Neuronal stem cell (in vitro differentiated cells): ENCODE measurements at regions not wholly inside any gene's neighbourhood (a gene's known extent, or its start where the extent isn't known, plus 50 kb on each side); places are given as distances from the start of the nearest gene placed in this dataset.
A peak's percentile ranks its signal among the peaks of the same experiment; 100 is the strongest.

Experiments used
- DNase-seq: peaks from one replicate; pipeline ENCODE4 v3.0.0-alpha.2; 2013; ENCODE audit warnings: low spot score
- H2AFZ ChIP-seq: one replicate; pipeline ENCODE4 v1.6.1; 2013; ENCODE audit warnings: mild to moderate bottlenecking, low read length, inconsistent platforms
- H2AK5ac ChIP-seq: 2 replicates; pipeline ENCODE4 v1.6.1; 2013; ENCODE audit warnings: low read depth, mild to moderate bottlenecking, inconsistent platforms, low read length, moderate library complexity, mixed read lengths
- H2BK120ac ChIP-seq: 2 replicates; pipeline ENCODE4 v1.6.1; 2013; ENCODE audit warnings: low read depth, mild to moderate bottlenecking, inconsistent platforms, low read length, moderate library complexity, mixed read lengths
- H2BK12ac ChIP-seq: one replicate; pipeline ENCODE4 v1.6.1; 2013; ENCODE audit warnings: low read length, inconsistent platforms
- H2BK15ac ChIP-seq: 2 replicates; pipeline ENCODE4 v1.6.1; 2013; ENCODE audit warnings: mild to moderate bottlenecking, low read length, inconsistent platforms, mixed read lengths
- H2BK5ac ChIP-seq: one replicate; pipeline ENCODE4 v1.6.1; 2013; ENCODE audit warnings: inconsistent platforms, mild to moderate bottlenecking, low read length, moderate library complexity
- H3K14ac ChIP-seq: one replicate; pipeline ENCODE4 v1.6.1; 2013; ENCODE audit warnings: low read length, inconsistent platforms
- H3K18ac ChIP-seq: 2 replicates; pipeline ENCODE4 v1.6.1; 2013; ENCODE audit warnings: low read length, inconsistent platforms
- H3K23ac ChIP-seq: 2 replicates; pipeline ENCODE4 v1.6.1; 2013; ENCODE audit warnings: low read depth, mild to moderate bottlenecking, mixed read lengths, low read length, inconsistent platforms; ENCODE audit not compliant: poor library complexity
- H3K27ac ChIP-seq: replicated peaks from 3 replicates; pipeline ENCODE4 v1.5.1; 2013; ENCODE audit warnings: low read length, inconsistent platforms
- H3K27me3 ChIP-seq, 3 experiments: 2 replicates each; pipeline ENCODE4 v1.6.1; 2013; ENCODE audit warnings: low read length in 3 of 3, mild to moderate bottlenecking in 2 of 3, inconsistent platforms in 1 of 3, low read depth in 1 of 3, mixed read lengths in 1 of 3, moderate library complexity in 1 of 3; ENCODE audit not compliant: control insufficient read depth in 3 of 3, insufficient read depth in 3 of 3
- H3K36me3 ChIP-seq, 2 donors: replicated peaks in 1 of 2; 2 replicates each; pipeline ENCODE4 v1.6.1; 2013; ENCODE audit warnings: low read length in 2 of 2; ENCODE audit not compliant: control insufficient read depth in 2 of 2, insufficient read depth in 2 of 2
- H3K4ac ChIP-seq: 2 replicates; pipeline ENCODE4 v1.6.1; 2013; ENCODE audit warnings: inconsistent platforms, mild to moderate bottlenecking, low read length, moderate library complexity
- H3K4me1 ChIP-seq, 2 donors: 1 replicate in 1 of 2; 2 replicates in 1 of 2; pipeline ENCODE4 v1.6.1; 2013; ENCODE audit warnings: low read length in 2 of 2, low read depth in 1 of 2; ENCODE audit not compliant: control insufficient read depth in 2 of 2, insufficient read depth in 1 of 2
- H3K4me2 ChIP-seq: one replicate; pipeline ENCODE4 v1.6.1; 2013; ENCODE audit warnings: mild to moderate bottlenecking, low read length, inconsistent platforms; ENCODE audit not compliant: insufficient read depth, poor library complexity, severe bottlenecking
- H3K4me3 ChIP-seq, 2 donors: 2 replicates each; pipeline ENCODE4 v1.5.1; 2013; ENCODE audit warnings: low read length in 2 of 2, mild to moderate bottlenecking in 2 of 2, inconsistent platforms in 1 of 2, moderate library complexity in 1 of 2
- H3K79me1 ChIP-seq: one replicate; pipeline ENCODE4 v1.6.1; 2013; ENCODE audit warnings: low read depth, mild to moderate bottlenecking, inconsistent platforms, low read length, moderate library complexity
- H3K9ac ChIP-seq: one replicate; pipeline ENCODE4 v1.6.1; 2013; ENCODE audit warnings: mild to moderate bottlenecking, low read depth, low read length, inconsistent platforms; ENCODE audit not compliant: poor library complexity
- H3K9me3 ChIP-seq, 2 donors: replicated peaks in 1 of 2; 2 replicates each; pipeline versions ENCODE3 to v1.6.1; 2013; ENCODE audit warnings: low read length in 2 of 2, mild to moderate bottlenecking in 2 of 2, inconsistent platforms in 1 of 2, low read depth in 1 of 2, mixed read lengths in 1 of 2, moderate library complexity in 1 of 2; ENCODE audit not compliant: control insufficient read depth in 2 of 2, insufficient read depth in 1 of 2
- H4K8ac ChIP-seq: one replicate; pipeline ENCODE4 v1.6.1; 2013; ENCODE audit warnings: low read depth, mild to moderate bottlenecking, inconsistent platforms, low read length, moderate library complexity
- H4K91ac ChIP-seq: one replicate; pipeline ENCODE4 v1.6.1; 2013; ENCODE audit warnings: low read length, low read depth, mild to moderate bottlenecking, inconsistent platforms; ENCODE audit not compliant: poor library complexity
- WGBS, 2 donors: extraction: QIAGEN DNeasy Blood & Tissue Kit; methylation state at CpG; one replicate each; pipeline ENCODE4 v1.1.7; 2013; ENCODE audit warnings: missing lambda C conversion rate in 2 of 2, mixed read lengths in 1 of 2; ENCODE audit not compliant: insufficient read length in 2 of 2, insufficient replicate concordance in 1 of 2; ENCODE audit errors: extremely low coverage in 2 of 2; 5-methylcytosine and 5-hydroxymethylcytosine counted together

DNA sequence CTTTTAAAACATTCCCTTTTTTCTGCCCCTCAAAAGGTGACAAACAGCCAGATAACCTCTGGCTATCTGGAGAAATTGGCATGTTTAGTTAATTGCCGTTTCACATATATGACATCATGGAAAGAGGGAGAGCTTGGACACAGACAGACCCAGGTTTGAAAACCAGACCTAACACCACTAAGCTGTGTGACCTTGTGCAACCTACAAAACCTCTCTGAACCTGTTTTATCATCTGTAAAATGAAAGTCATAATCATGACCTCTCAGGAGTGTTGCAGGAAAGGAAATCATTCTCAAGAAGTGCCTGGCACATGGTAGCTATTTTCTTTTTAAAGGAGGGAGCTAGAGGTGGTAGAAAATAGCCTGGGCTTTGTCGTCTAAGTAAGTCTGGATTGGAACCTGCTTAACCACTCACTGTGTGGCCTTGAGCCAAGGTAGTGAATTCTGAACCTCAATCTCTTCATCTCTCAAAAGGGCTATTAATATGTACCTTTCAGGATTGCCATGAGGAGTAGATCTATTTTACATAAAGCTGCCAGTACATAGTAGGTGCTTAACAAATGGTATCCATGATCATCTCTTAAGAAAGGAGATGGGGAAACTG, 363.5 kb downstream of the BCOR start:
- no peaks in the 10 kb centered on the region for H3K9me3 ChIP-seq
- H3K27me3 ChIP-seq, result peaks cover 0 to 6% (median 0%) of the 10 kb centered on the region in 3 experiments
- H2AK5ac ChIP-seq, result no peak overlapping the region
- no peak overlapping the region for H3K18ac ChIP-seq
- no peaks in the 10 kb centered on the region for H3K36me3 ChIP-seq
- no peak overlapping the region for H3K9ac ChIP-seq
- H3K4me2 ChIP-seq, result no peak overlapping the region
- no peak overlapping the region for H2BK120ac ChIP-seq
- no peak overlapping the region for H3K23ac ChIP-seq
- H3K4me3 ChIP-seq, result no peak overlapping the region
- no peak overlapping the region for H4K8ac ChIP-seq
- WGBS, 2 donors, result no CpG with 5 or more reads among the region's 2 CpGs
- H3K27ac ChIP-seq, result no peak overlapping the region
- no peak overlapping the region for H2BK12ac ChIP-seq
- no peak overlapping the region for H3K14ac ChIP-seq
- H4K91ac ChIP-seq, result no peak overlapping the region
- DNase-seq, result no peak
- H2AFZ ChIP-seq, result no peak overlapping the region
- no peak overlapping the region for H2BK15ac ChIP-seq
- no peak overlapping the region for H3K4ac ChIP-seq
- H3K4me1 ChIP-seq, result peaks cover 7 to 8% of the 10 kb centered on the region in 2 donors
- no peaks in the 10 kb centered on the region for H3K79me1 ChIP-seq
- no peak overlapping the region for H2BK5ac ChIP-seq

DNA sequence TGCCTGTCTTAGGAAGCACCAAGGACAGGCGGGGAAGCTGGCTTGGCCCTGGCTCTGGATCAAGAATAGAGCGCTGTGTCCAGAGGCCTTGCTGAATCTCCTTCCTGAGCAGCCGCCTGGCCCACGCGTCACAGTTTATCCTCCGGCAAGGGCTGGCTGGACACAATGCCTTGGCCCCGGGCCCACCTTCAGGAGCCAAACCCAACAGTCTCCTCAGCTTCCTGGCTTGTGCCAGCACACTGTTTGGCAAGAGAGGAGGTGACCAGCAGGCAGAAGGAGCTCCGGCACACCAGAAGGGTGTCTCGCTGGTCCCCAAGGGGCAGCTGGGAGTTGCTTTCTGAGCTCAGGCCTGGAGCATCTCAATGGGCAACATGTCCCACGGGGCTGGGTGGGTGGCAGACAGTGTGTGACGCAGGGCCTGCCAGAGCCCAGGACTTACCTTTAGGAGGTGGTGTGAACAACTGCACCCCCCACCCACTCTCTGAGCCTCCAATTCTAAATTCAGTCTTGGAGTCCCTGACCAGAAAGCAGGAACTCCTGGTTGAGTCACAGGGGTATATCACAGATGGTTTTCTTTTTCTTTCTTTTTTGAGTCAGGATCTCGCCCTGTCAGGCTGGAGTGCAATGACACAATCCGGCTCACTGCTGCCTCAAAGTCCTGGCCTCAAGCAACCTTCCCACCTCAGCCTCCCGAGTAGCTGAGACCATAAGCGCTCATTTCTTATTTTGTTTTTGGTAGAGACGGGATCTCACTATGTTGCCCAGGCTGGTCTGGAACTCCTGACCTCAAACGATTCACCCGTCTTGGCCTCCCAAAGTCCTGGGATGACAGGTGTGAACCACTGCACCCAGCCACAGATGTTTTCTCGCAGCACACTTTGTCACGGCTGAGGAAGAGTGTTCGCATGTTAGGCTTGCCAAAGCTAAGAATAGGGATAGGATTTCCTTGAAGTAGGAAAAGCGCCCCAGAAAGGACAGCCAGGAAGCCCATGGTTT, 361.2 kb downstream of the BCOR start:
- peaks cover 0 to 6% (median 0%) of the 10 kb centered on the region in 3 experiments for H3K27me3 ChIP-seq
- peak overlapping the region; percentile 80 for H3K18ac ChIP-seq
- H3K4me3 ChIP-seq, result no peak overlapping the region
- no peak for DNase-seq
- H2BK5ac ChIP-seq, result no peak overlapping the region
- H2BK120ac ChIP-seq, result no peak overlapping the region
- no peak overlapping the region for H3K27ac ChIP-seq
- no peaks in the 10 kb centered on the region for H3K79me1 ChIP-seq
- no peaks in the 10 kb centered on the region for H3K4me1 ChIP-seq
- no peaks in the 10 kb centered on the region for H3K36me3 ChIP-seq
- H2AK5ac ChIP-seq, result no peak overlapping the region
- H3K23ac ChIP-seq, result no peak overlapping the region
- no peak overlapping the region for H3K4ac ChIP-seq
- no peak overlapping the region for H3K9ac ChIP-seq
- no peak overlapping the region for H3K4me2 ChIP-seq
- no peak overlapping the region for H2AFZ ChIP-seq
- H4K8ac ChIP-seq, result no peak overlapping the region
- no peak overlapping the region for H3K14ac ChIP-seq
- no peak overlapping the region for H2BK15ac ChIP-seq
- no peak overlapping the region for H2BK12ac ChIP-seq
- H4K91ac ChIP-seq, result no peak overlapping the region
- WGBS, 2 donors, result no CpG with 5 or more reads among the region's 22 CpGs
- H3K9me3 ChIP-seq, result no peaks in the 10 kb centered on the region

DNA sequence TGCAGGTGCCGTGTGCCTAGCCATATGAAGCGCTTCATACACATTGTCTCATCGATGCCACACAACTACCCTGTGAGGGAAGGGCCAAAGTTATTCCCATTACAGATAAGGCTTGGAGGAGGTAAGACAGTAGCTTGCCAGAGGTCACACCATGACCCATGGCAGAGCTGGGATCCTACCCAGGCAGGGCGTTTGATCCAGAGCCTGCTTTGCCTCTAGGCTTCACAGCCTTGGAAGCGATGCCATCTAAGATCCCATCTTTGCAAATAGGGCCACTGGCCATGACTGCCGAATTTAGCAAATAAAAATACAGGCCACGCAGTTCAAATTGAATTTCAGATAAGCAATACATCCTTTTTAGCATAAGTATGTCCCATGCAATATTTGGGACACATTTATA, 358.2 kb downstream of the BCOR start:
- no peak overlapping the region for H3K23ac ChIP-seq
- H3K4me2 ChIP-seq, result no peak overlapping the region
- H3K79me1 ChIP-seq, result no peaks in the 10 kb centered on the region
- no peak overlapping the region for H4K8ac ChIP-seq
- no peak overlapping the region for H3K4ac ChIP-seq
- no peak overlapping the region for H2BK15ac ChIP-seq
- no peaks in the 10 kb centered on the region for H3K4me1 ChIP-seq
- H2BK5ac ChIP-seq, result no peak overlapping the region
- H3K9ac ChIP-seq, result no peak overlapping the region
- H4K91ac ChIP-seq, result no peak overlapping the region
- no peaks in the 10 kb centered on the region for H3K9me3 ChIP-seq
- H2BK12ac ChIP-seq, result no peak overlapping the region
- H3K4me3 ChIP-seq, result no peak overlapping the region
- no peak overlapping the region for H2AK5ac ChIP-seq
- DNase-seq, result no peak
- H3K14ac ChIP-seq, result no peak overlapping the region
- no peak overlapping the region for H3K27ac ChIP-seq
- no peaks in the 10 kb centered on the region for H3K27me3 ChIP-seq
- no CpG with 5 or more reads among the region's 7 CpGs for WGBS, 2 donors
- no peak overlapping the region for H2BK120ac ChIP-seq
- H3K36me3 ChIP-seq, result no peaks in the 10 kb centered on the region
- no peak overlapping the region for H3K18ac ChIP-seq
- no peak overlapping the region for H2AFZ ChIP-seq

DNA sequence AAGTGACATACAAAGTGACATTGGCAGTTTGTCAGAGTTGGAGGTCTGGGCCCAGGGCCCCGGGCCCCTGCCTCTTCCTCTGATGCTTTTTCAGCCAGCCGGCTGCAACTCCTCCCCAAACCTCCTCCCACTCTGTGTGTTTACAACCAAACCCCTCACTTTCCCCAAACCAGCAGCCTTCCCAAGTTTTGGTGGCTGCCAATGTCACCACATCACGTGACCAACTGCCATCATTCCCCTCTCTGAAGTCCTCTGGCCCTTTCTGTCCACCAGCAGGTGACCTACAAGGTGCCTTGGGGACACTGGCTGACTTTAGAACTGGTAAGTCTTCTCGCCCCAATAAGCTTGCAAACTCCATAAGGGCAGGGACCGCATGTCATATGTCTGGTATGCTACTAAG, 357.7 kb downstream of the BCOR start:
- DNase-seq, result no peak
- no peak overlapping the region for H3K4me3 ChIP-seq
- H2BK12ac ChIP-seq, result no peak overlapping the region
- no peak overlapping the region for H4K8ac ChIP-seq
- no peak overlapping the region for H3K9ac ChIP-seq
- no peak overlapping the region for H3K27ac ChIP-seq
- H3K4me2 ChIP-seq, result no peak overlapping the region
- no peak overlapping the region for H2BK5ac ChIP-seq
- no peaks in the 10 kb centered on the region for H3K79me1 ChIP-seq
- no peaks in the 10 kb centered on the region for H3K27me3 ChIP-seq
- H3K36me3 ChIP-seq, result no peaks in the 10 kb centered on the region
- no peak overlapping the region for H4K91ac ChIP-seq
- no peak overlapping the region for H3K23ac ChIP-seq
- no CpG with 5 or more reads among the region's 5 CpGs for WGBS, 2 donors
- H3K9me3 ChIP-seq, result no peaks in the 10 kb centered on the region
- H3K18ac ChIP-seq, result no peak overlapping the region
- H2AK5ac ChIP-seq, result no peak overlapping the region
- H3K4me1 ChIP-seq, result no peaks in the 10 kb centered on the region
- no peak overlapping the region for H2BK15ac ChIP-seq
- no peak overlapping the region for H3K14ac ChIP-seq
- no peak overlapping the region for H2AFZ ChIP-seq
- no peak overlapping the region for H3K4ac ChIP-seq
- H2BK120ac ChIP-seq, result no peak overlapping the region
